WTC11 (cell line): ENCODE measurements at regions not wholly inside any gene's neighbourhood (a gene's known extent, or its start where the extent isn't known, plus 50 kb on each side); places are given as distances from the start of the nearest gene placed in this dataset.

ENCODE experiments used
- ATAC-seq: fragments of 200-7000 bp; cut with Tn5 transposase; 2 replicates; pipeline ENCODE4 v1.10.0; 2021; ENCODE audit warnings: mild to moderate bottlenecking, moderate library complexity
- CTCF ChIA-PET: fragments of 300-600 bp; sonication (Branson Sonifier 250); formaldehyde crosslinking; loops from one replicate; lab custom pipeline; 2021; ENCODE audit warnings: antibody characterized with exemption; lab: Charles Lee
- POLR2A ChIA-PET: fragments of 350-600 bp; sonication (Branson Sonifier 250); formaldehyde crosslinking; loops from one replicate; lab custom pipeline; 2021; ENCODE audit warnings: antibody characterized with exemption; lab: Charles Lee
- DNase-seq: peaks from one replicate; pipeline ENCODE4 v3.0.0; 2021; ENCODE audit warnings: low spot score
- H3K27ac Mint-ChIP-seq: 2 replicates; pipeline ENCODE4 v1.8.0; 2021; ENCODE audit warnings: mixed read lengths
- H3K27me3 Mint-ChIP-seq: 2 replicates; pipeline ENCODE4 v1.8.0; 2021; ENCODE audit warnings: low read depth, mild to moderate bottlenecking, moderate library complexity, mixed read lengths
- H3K36me3 Mint-ChIP-seq: 2 replicates; pipeline ENCODE4 v1.8.0; 2021; ENCODE audit warnings: mixed read lengths
- H3K4me1 Mint-ChIP-seq: 2 replicates; pipeline ENCODE4 v1.8.0; 2022; ENCODE audit warnings: mixed read lengths
- H3K4me3 Mint-ChIP-seq: 2 replicates; pipeline ENCODE4 v1.8.0; 2021; ENCODE audit warnings: mild to moderate bottlenecking, moderate library complexity, mixed read lengths
- H3K9me3 Mint-ChIP-seq: 2 replicates; pipeline ENCODE4 v1.8.0; 2021; ENCODE audit warnings: mixed read lengths
- ATF1 ChIP-seq: sonication (generic); formaldehyde crosslinking; IDR thresholded peaks from 2 replicates; pipeline ENCODE4 v1.8.1; 2023; ENCODE audit warnings: mild to moderate bottlenecking, moderate library complexity, missing genetic modification reagents
- ESRRA ChIP-seq: sonication (generic); formaldehyde crosslinking; IDR thresholded peaks from 2 replicates; pipeline ENCODE4 v1.8.1; 2022; ENCODE audit warnings: mild to moderate bottlenecking, missing genetic modification reagents, borderline replicate concordance
- NR3C1 ChIP-seq: sonication (generic); formaldehyde crosslinking; conservative IDR thresholded peaks from 2 replicates; pipeline ENCODE4 v1.8.1; 2023; ENCODE audit warnings: low read depth, mild to moderate bottlenecking, missing genetic modification reagents
- ZNF121 ChIP-seq: sonication (generic); formaldehyde crosslinking; IDR thresholded peaks from 2 replicates; pipeline ENCODE4 v1.8.0; 2023; ENCODE audit warnings: missing genetic modification reagents
- ZNF138 ChIP-seq: sonication (generic); formaldehyde crosslinking; conservative IDR thresholded peaks from 2 replicates; pipeline ENCODE4 v1.8.1; 2022; ENCODE audit warnings: mild to moderate bottlenecking, moderate library complexity, missing genetic modification reagents
- ZNF416 ChIP-seq: fragments of 250-450 bp; sonication (Bioruptor Pico); IDR thresholded peaks from 2 replicates; pipeline ENCODE4 v1.9.0; 2021; ENCODE audit warnings: mild to moderate bottlenecking, inconsistent platforms
- ZNF423 ChIP-seq: fragments of 250-450 bp; sonication (Bioruptor Pico); IDR thresholded peaks from 2 replicates; pipeline ENCODE4 v2.1.2; 2022; ENCODE audit warnings: mild to moderate bottlenecking, moderate library complexity
- TF ChIP-seq, protein P1 (sequence below): fragments of 250-450 bp; sonication (Bioruptor Pico); IDR thresholded peaks from 2 replicates; pipeline ENCODE4 v1.9.0; 2021; ENCODE audit warnings: mild to moderate bottlenecking
- TF ChIP-seq, protein P2 (sequence below): sonication (generic); formaldehyde crosslinking; IDR thresholded peaks from 2 replicates; pipeline ENCODE4 v1.8.1; 2023; ENCODE audit warnings: mild to moderate bottlenecking, missing genetic modification reagents, moderate library complexity
- TF ChIP-seq, protein P3 (sequence below): fragments of 250-450 bp; sonication (Bioruptor Pico); IDR thresholded peaks from 2 replicates; pipeline ENCODE4 v1.9.0; 2021; ENCODE audit warnings: mild to moderate bottlenecking
- TF ChIP-seq, protein P4 (sequence below): sonication (generic); formaldehyde crosslinking; IDR thresholded peaks from 2 replicates; pipeline ENCODE4 v1.8.0; 2022; ENCODE audit warnings: mild to moderate bottlenecking, missing genetic modification reagents
- TF ChIP-seq, protein P5 (sequence below): sonication (generic); formaldehyde crosslinking; IDR thresholded peaks from 2 replicates; pipeline ENCODE4 v1.8.1; 2023; ENCODE audit warnings: mild to moderate bottlenecking, missing genetic modification reagents, moderate library complexity
- TF ChIP-seq, protein P6 (sequence below): sonication (generic); formaldehyde crosslinking; IDR thresholded peaks from 2 replicates; pipeline ENCODE4 v1.8.1; 2022; ENCODE audit warnings: low read depth, mild to moderate bottlenecking, moderate library complexity, missing genetic modification reagents, borderline replicate concordance

DNA sequence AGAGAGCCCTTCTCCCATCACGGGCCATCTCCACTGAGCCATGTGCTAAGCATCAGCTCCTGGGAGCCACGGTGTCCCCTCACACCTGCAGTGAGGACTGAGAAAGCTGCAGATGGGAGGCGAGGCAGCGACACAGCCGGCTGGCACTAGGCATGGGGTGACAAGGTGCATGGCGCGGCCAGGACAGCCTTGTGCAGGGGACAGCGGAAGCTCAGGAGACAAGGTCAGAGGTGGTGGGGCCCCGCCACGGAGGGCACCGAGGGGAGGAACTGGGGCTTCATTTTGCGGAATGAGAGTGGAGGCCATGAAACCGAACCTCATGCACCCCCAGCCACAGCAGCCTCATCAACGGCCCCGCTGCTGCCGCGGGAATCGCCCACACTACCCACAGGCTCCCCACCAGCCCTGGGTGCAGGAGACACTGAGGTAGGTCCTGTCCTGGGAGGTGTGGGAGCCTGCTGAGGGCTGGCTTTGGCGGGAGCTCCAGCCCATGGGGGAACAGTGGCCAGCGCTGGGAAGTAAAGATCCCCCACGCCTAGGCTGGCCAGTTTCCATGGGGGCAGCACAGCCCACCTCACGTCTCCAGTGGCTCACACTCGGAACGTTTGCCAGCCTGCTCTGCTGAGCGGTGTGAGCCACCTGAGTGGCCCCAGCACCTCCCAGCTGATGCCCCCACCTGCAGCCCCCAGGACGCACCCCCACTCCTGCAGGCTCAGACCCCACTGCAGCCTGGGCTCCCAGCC lies 71.2 kb upstream of the INSIG1 start:
- TF ChIP-seq, protein P1, sequence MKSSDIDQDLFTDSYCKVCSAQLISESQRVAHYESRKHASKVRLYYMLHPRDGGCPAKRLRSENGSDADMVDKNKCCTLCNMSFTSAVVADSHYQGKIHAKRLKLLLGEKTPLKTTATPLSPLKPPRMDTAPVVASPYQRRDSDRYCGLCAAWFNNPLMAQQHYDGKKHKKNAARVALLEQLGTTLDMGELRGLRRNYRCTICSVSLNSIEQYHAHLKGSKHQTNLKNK (CRISPR knock-in tag): no peak
- TF ChIP-seq ZNF416 (CRISPR knock-in tag): no peak
- TF ChIP-seq ZNF121 (CRISPR knock-in tag): no peak
- TF ChIP-seq, protein P2, sequence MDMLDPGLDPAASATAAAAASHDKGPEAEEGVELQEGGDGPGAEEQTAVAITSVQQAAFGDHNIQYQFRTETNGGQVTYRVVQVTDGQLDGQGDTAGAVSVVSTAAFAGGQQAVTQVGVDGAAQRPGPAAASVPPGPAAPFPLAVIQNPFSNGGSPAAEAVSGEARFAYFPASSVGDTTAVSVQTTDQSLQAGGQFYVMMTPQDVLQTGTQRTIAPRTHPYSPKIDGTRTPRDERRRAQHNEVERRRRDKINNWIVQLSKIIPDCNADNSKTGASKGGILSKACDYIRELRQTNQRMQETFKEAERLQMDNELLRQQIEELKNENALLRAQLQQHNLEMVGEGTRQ (CRISPR knock-in tag): no peak
- TF ChIP-seq, protein P3, sequence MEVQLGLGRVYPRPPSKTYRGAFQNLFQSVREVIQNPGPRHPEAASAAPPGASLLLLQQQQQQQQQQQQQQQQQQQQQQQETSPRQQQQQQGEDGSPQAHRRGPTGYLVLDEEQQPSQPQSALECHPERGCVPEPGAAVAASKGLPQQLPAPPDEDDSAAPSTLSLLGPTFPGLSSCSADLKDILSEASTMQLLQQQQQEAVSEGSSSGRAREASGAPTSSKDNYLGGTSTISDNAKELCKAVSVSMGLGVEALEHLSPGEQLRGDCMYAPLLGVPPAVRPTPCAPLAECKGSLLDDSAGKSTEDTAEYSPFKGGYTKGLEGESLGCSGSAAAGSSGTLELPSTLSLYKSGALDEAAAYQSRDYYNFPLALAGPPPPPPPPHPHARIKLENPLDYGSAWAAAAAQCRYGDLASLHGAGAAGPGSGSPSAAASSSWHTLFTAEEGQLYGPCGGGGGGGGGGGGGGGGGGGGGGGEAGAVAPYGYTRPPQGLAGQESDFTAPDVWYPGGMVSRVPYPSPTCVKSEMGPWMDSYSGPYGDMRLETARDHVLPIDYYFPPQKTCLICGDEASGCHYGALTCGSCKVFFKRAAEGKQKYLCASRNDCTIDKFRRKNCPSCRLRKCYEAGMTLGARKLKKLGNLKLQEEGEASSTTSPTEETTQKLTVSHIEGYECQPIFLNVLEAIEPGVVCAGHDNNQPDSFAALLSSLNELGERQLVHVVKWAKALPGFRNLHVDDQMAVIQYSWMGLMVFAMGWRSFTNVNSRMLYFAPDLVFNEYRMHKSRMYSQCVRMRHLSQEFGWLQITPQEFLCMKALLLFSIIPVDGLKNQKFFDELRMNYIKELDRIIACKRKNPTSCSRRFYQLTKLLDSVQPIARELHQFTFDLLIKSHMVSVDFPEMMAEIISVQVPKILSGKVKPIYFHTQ: no peak
- no peak for TF ChIP-seq NR3C1 (CRISPR knock-in tag)
- no peak for TF ChIP-seq ESRRA (CRISPR knock-in tag)
- TF ChIP-seq ATF1: no peak
- no peak for TF ChIP-seq ZNF423 (CRISPR knock-in tag)
- TF ChIP-seq, all 79 proteins: peak for 0
- no peak overlapping the region for H3K4me3 Mint-ChIP-seq
- DNase-seq (no peak), ATAC-seq (no peak)
- no peak overlapping the region for H3K27ac Mint-ChIP-seq
- no peaks in the 10 kb centered on the region for H3K36me3 Mint-ChIP-seq
- ChIA-PET POLR2A (interaction anchor here (0.6 to 2.1 kb wide), 2 partner anchors 71 to 74 kb away, joined by 3 to 5 read pairs; partner anchors contain the start of gene INSIG1), CTCF (interaction anchor here (0.5 to 1.6 kb wide), 2 partner anchors 46 to 71 kb away, joined by 4 to 10 read pairs; partner anchors contain the start of gene INSIG1)
- H3K9me3 Mint-ChIP-seq: peaks cover 3% of the 10 kb centered on the region; the same call in 1 of the 2 replicates
- H3K27me3 Mint-ChIP-seq: peaks cover 35% of the 10 kb centered on the region
- peaks cover 53% of the 10 kb centered on the region for H3K4me1 Mint-ChIP-seq

DNA sequence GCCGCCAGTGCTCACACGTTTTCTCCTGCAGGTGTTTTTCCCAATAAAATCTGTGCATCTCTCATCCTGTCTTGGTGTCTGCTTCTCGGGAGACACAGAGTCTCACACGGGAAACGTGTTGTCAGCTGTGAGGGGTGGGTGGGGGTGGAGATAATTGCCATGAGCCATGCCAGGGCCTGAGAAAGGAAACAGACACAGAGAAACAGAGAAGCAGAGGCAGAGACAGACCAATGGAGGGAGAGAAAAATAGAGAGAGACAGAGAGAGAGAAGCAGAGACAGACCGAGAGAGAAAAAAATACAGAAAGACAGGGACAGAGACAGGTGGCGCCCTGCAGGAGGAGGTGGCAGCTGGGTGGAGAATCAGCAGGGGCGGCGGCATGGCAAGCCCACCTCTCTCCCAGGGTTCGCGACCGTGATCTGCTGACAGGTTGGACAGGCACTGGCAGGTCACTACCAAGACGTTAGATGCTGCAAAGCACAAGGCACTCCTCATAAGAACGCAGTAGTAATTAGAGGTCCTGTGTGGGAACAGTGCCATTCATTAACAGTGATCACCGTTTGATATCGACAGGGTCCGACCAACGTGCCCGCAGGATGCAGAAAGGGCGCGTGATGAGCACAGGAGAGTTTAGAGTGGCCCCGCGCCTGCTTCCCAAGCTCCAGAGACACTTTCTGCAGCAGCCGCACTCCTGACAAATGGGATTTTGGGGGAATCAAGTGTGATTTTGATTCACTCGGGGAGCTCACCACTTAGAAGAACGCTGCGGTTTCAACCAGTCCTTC lies 70.5 kb upstream of the INSIG1 start:
- Mint-ChIP-seq H3K9me3 (peaks cover 3% of the 10 kb centered on the region; the same call in 1 of the 2 replicates), H3K27me3 (peaks cover 35% of the 10 kb centered on the region), H3K27ac (no peak overlapping the region), H3K36me3 (no peaks in the 10 kb centered on the region), H3K4me3 (no peak overlapping the region), H3K4me1 (peaks cover 51% of the 10 kb centered on the region)
- ATAC-seq (no peak), DNase-seq (no peak)
- TF ChIP-seq ZNF138 (CRISPR knock-in tag): no peak
- TF ChIP-seq, protein P4, sequence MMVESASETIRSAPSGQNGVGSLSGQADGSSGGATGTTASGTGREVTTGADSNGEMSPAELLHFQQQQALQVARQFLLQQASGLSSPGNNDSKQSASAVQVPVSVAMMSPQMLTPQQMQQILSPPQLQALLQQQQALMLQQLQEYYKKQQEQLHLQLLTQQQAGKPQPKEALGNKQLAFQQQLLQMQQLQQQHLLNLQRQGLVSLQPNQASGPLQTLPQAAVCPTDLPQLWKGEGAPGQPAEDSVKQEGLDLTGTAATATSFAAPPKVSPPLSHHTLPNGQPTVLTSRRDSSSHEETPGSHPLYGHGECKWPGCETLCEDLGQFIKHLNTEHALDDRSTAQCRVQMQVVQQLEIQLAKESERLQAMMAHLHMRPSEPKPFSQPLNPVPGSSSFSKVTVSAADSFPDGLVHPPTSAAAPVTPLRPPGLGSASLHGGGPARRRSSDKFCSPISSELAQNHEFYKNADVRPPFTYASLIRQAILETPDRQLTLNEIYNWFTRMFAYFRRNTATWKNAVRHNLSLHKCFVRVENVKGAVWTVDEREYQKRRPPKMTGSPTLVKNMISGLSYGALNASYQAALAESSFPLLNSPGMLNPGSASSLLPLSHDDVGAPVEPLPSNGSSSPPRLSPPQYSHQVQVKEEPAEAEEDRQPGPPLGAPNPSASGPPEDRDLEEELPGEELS (CRISPR knock-in tag): no peak
- TF ChIP-seq, protein P5, sequence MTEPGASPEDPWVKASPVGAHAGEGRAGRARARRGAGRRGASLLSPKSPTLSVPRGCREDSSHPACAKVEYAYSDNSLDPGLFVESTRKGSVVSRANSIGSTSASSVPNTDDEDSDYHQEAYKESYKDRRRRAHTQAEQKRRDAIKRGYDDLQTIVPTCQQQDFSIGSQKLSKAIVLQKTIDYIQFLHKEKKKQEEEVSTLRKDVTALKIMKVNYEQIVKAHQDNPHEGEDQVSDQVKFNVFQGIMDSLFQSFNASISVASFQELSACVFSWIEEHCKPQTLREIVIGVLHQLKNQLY (CRISPR knock-in tag): no peak
- no peak for TF ChIP-seq ZNF416 (CRISPR knock-in tag)
- TF ChIP-seq, protein P6, sequence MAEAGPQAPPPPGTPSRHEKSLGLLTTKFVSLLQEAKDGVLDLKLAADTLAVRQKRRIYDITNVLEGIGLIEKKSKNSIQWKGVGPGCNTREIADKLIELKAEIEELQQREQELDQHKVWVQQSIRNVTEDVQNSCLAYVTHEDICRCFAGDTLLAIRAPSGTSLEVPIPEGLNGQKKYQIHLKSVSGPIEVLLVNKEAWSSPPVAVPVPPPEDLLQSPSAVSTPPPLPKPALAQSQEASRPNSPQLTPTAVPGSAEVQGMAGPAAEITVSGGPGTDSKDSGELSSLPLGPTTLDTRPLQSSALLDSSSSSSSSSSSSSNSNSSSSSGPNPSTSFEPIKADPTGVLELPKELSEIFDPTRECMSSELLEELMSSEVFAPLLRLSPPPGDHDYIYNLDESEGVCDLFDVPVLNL (CRISPR knock-in tag): no peak
- POLR2A ChIA-PET: interaction anchor here (0.6 to 2.1 kb wide), 4 partner anchors 12 to 106 kb away, joined by 3 to 5 read pairs (median 4); partner anchors contain the start of gene INSIG1
- CTCF ChIA-PET: interaction anchor here (0.7 to 1.6 kb wide), 7 partner anchors 8 to 300 kb away, joined by 3 to 10 read pairs (median 3); partner anchors contain the start of gene INSIG1
